Right lobe of liver (tissue), 4 donors: ENCODE measurements at regions not wholly inside any gene's neighbourhood (a gene's known extent, or its start where the extent isn't known, plus 50 kb on each side); places are given as distances from the start of the nearest gene placed in this dataset.

Source experiments
- CTCF ChIP-seq, 4 donors: fragments of 200-600 bp in 3 of 4; fragments of 450-650 bp in 1 of 4; IDR thresholded peaks; one replicate each; pipeline versions ENCODE4 v1.5.1 to v1.8.0; 2016 to 2022; ENCODE audit warnings: antibody characterized with exemption in 4 of 4, mild to moderate bottlenecking in 2 of 4
- POLR2A ChIP-seq: fragments of 450-650 bp; IDR thresholded peaks from one replicate; pipeline ENCODE4 v1.6.1; 2017; ENCODE audit warnings: antibody characterized with exemption, mild to moderate bottlenecking
- donor health status: DM: no; HTN: no; CAD: no.
- donor health status: DM: no; HTN: no; CAD: no.
- donor health status: DM: no; HTN: yes; CAD: no.

GRCh38 chr7:123367031-123367430 is 167.3 kb upstream of the SLC13A1 start:
- TF ChIP-seq CTCF (IDR thresholded peaks at IDR 0.05) (no peak), POLR2A (no peak)
